Testis (tissue), 2 donors: ENCODE measurements at regions not wholly inside any gene's neighbourhood (a gene's known extent, or its start where the extent isn't known, plus 50 kb on each side); places are given as distances from the start of the nearest gene placed in this dataset.

Experiments used
- CTCF ChIP-seq, 3 experiments: fragments of 450-650 bp in 2 of 3; fragments of 200-600 bp in 1 of 3; sonication (generic) in 1 of 3; IDR thresholded peaks; one replicate each; pipeline ENCODE4 v1.5.1; 2016 to 2019; ENCODE audit warnings: antibody characterized with exemption in 3 of 3, mild to moderate bottlenecking in 2 of 3, moderate library complexity in 1 of 3
- POLR2A ChIP-seq: fragments of 450-650 bp; IDR thresholded peaks from one replicate; pipeline ENCODE4 v1.6.1; 2017; ENCODE audit warnings: antibody characterized with exemption, mild to moderate bottlenecking, moderate library complexity

GRCh38 chr2:89834306-89834705 lies 1142.8 kb downstream of the RPIA start:
- TF ChIP-seq CTCF (IDR thresholded peaks at IDR 0.05) (no peak), POLR2A (no peak)
